H9 (cell line): ENCODE measurements at regions not wholly inside any gene's neighbourhood (a gene's known extent, or its start where the extent isn't known, plus 50 kb on each side); places are given as distances from the start of the nearest gene placed in this dataset.

Source experiments
- DNase-seq: peaks from one replicate; pipeline ENCODE4 v3.0.0-alpha.2; 2017
- H2AFZ ChIP-seq: one replicate; pipeline ENCODE4 v1.6.1; 2013; ENCODE audit warnings: mild to moderate bottlenecking, low read length, control low read depth, moderate library complexity
- H2AK5ac ChIP-seq: 2 replicates; pipeline ENCODE4 v1.6.1; 2013; ENCODE audit warnings: low read length, control low read depth, mixed read lengths; ENCODE audit not compliant: insufficient read length
- H2BK120ac ChIP-seq: one replicate; pipeline ENCODE4 v1.6.1; 2013; ENCODE audit warnings: low read depth, mild to moderate bottlenecking, low read length, control low read depth, inconsistent platforms; ENCODE audit not compliant: poor library complexity, severe bottlenecking
- H2BK12ac ChIP-seq: 2 replicates; pipeline ENCODE4 v1.6.1; 2013; ENCODE audit warnings: low read length, control low read depth, mixed read lengths, low read depth; ENCODE audit not compliant: insufficient read length
- H2BK15ac ChIP-seq: 2 replicates; pipeline ENCODE4 v1.6.1; 2013; ENCODE audit warnings: low read depth, low read length, control low read depth
- H2BK20ac ChIP-seq: one replicate; pipeline ENCODE4 v1.6.1; 2013; ENCODE audit warnings: low read depth, mild to moderate bottlenecking, low read length, control low read depth, inconsistent platforms; ENCODE audit not compliant: poor library complexity, severe bottlenecking
- H2BK5ac ChIP-seq: 2 replicates; pipeline ENCODE4 v1.6.1; 2013; ENCODE audit warnings: low read length, control low read depth, mixed read lengths; ENCODE audit not compliant: insufficient read length
- H3K14ac ChIP-seq: 2 replicates; pipeline ENCODE4 v1.6.1; 2013; ENCODE audit warnings: low read length, control low read depth; ENCODE audit not compliant: insufficient read depth
- H3K18ac ChIP-seq: 2 replicates; pipeline ENCODE4 v1.6.1; 2013; ENCODE audit warnings: low read depth, mild to moderate bottlenecking, mixed read lengths, low read length, control low read depth; ENCODE audit not compliant: insufficient read length
- H3K23ac ChIP-seq: 2 replicates; pipeline ENCODE4 v1.6.1; 2013; ENCODE audit warnings: low read length, control low read depth, mixed read lengths, low read depth; ENCODE audit not compliant: insufficient read length
- H3K23me2 ChIP-seq: 2 replicates; pipeline ENCODE4 v1.6.1; 2013; ENCODE audit warnings: low read depth, mild to moderate bottlenecking, mixed read lengths, low read length, control low read depth; ENCODE audit not compliant: insufficient read length, poor library complexity, severe bottlenecking
- H3K27ac ChIP-seq: 2 replicates; pipeline ENCODE4 v1.5.1; 2013; ENCODE audit warnings: low read length, control low read depth, mixed read lengths, low read depth; ENCODE audit not compliant: insufficient read length
- H3K27me3 ChIP-seq: 2 replicates; pipeline ENCODE4 v1.6.1; 2013; ENCODE audit warnings: low read length, control low read depth, inconsistent platforms; ENCODE audit not compliant: insufficient read depth
- H3K4ac ChIP-seq: 2 replicates; pipeline ENCODE4 v1.6.1; 2013; ENCODE audit warnings: low read depth, mild to moderate bottlenecking, control low read depth, inconsistent platforms, low read length, moderate library complexity
- H3K4me1 ChIP-seq: 2 replicates; pipeline ENCODE4 v1.6.1; 2013; ENCODE audit warnings: low read length, control low read depth, inconsistent platforms; ENCODE audit not compliant: insufficient read depth
- H3K4me2 ChIP-seq: 2 replicates; pipeline ENCODE4 v1.6.1; 2013; ENCODE audit warnings: low read length, control low read depth, mixed read lengths; ENCODE audit not compliant: insufficient read length, insufficient read depth
- H3K56ac ChIP-seq: 2 replicates; pipeline ENCODE4 v1.6.1; 2013; ENCODE audit warnings: low read depth, mild to moderate bottlenecking, mixed read lengths, low read length, control low read depth; ENCODE audit not compliant: insufficient read length
- H3K79me1 ChIP-seq: 2 replicates; pipeline ENCODE4 v1.6.1; 2013; ENCODE audit warnings: low read depth, mild to moderate bottlenecking, moderate library complexity, low read length, control low read depth, inconsistent platforms; ENCODE audit not compliant: insufficient read depth, poor library complexity, severe bottlenecking
- H3K79me2 ChIP-seq: 2 replicates; pipeline ENCODE4 v1.6.1; 2013; ENCODE audit warnings: low read length, control low read depth, inconsistent platforms; ENCODE audit not compliant: insufficient read depth
- H3K9ac ChIP-seq: 2 replicates; pipeline ENCODE4 v1.6.1; 2013; ENCODE audit warnings: low read length, control low read depth, mixed read lengths; ENCODE audit not compliant: insufficient read length; ENCODE audit errors: extremely low read depth
- H3K9me3 ChIP-seq: one replicate; pipeline ENCODE4 v1.6.1; 2013; ENCODE audit warnings: low read depth, low read length, inconsistent platforms; ENCODE audit not compliant: control insufficient read depth
- H3T11ph ChIP-seq: one replicate; pipeline ENCODE4 v1.6.1; 2013; ENCODE audit warnings: mild to moderate bottlenecking, low read length, control low read depth, inconsistent platforms
- H4K20me1 ChIP-seq: one replicate; pipeline ENCODE4 v1.6.1; 2013; ENCODE audit not compliant: control insufficient read depth, insufficient read length, insufficient read depth
- H4K5ac ChIP-seq: 2 replicates; pipeline ENCODE4 v1.6.1; 2013; ENCODE audit warnings: low read depth, mild to moderate bottlenecking, mixed read lengths, low read length, control low read depth; ENCODE audit not compliant: insufficient read length
- H4K8ac ChIP-seq: replicated peaks from 2 replicates; pipeline ENCODE4 v1.6.1; 2013; ENCODE audit warnings: low read length, control low read depth, mixed read lengths, low read depth; ENCODE audit not compliant: insufficient read length
- H4K91ac ChIP-seq: 2 replicates; pipeline ENCODE4 v1.6.1; 2013; ENCODE audit warnings: low read depth, mild to moderate bottlenecking, moderate library complexity, mixed read lengths, low read length, control low read depth; ENCODE audit not compliant: insufficient read length
- H3K27ac Mint-ChIP-seq, 3 experiments: 2 replicates in 2 of 3; 3 replicates in 1 of 3; pipeline ENCODE4 v1.8.0; 2020 to 2021; ENCODE audit warnings: mixed read lengths in 3 of 3, mild to moderate bottlenecking in 1 of 3, moderate library complexity in 1 of 3
- H3K27me3 Mint-ChIP-seq: 2 replicates; pipeline ENCODE4 v1.8.0; 2021; ENCODE audit warnings: low read depth, mild to moderate bottlenecking, moderate library complexity, mixed read lengths
- H3K36me3 Mint-ChIP-seq, 3 experiments: 2 replicates in 2 of 3; 3 replicates in 1 of 3; pipeline ENCODE4 v1.8.0; 2020 to 2021; ENCODE audit warnings: low read depth in 3 of 3, mixed read lengths in 3 of 3; ENCODE audit not compliant: insufficient read depth in 1 of 3
- H3K4me1 Mint-ChIP-seq, 2 experiments: 2 replicates each; pipeline ENCODE4 v1.8.0; 2020; ENCODE audit warnings: mixed read lengths in 2 of 2
- H3K4me3 Mint-ChIP-seq, 2 experiments: 2 replicates in 1 of 2; 3 replicates in 1 of 2; pipeline ENCODE4 v1.8.0; 2020 to 2021; ENCODE audit warnings: mild to moderate bottlenecking in 2 of 2, mixed read lengths in 2 of 2, moderate library complexity in 1 of 2
- H3K9me3 Mint-ChIP-seq, 2 experiments: 2 replicates in 1 of 2; 3 replicates in 1 of 2; pipeline ENCODE4 v1.8.0; 2020; ENCODE audit warnings: mild to moderate bottlenecking in 2 of 2, mixed read lengths in 2 of 2, moderate library complexity in 1 of 2
- WGBS: extraction: QIAGEN DNeasy Blood & Tissue Kit; methylation state at CpG from one replicate; pipeline ENCODE4 v1.1.7; 2013; ENCODE audit warnings: missing lambda C conversion rate, low lambda C conversion rate, mixed read lengths; ENCODE audit not compliant: insufficient read length; ENCODE audit errors: extremely low coverage; 5-methylcytosine and 5-hydroxymethylcytosine counted together
- TF ChIP-seq, protein P1 (sequence below): fragments of 200-600 bp; sonication (generic); conservative IDR thresholded peaks from 3 replicates; pipeline ENCODE4 v1.8.0; 2021; ENCODE audit warnings: antibody characterized with exemption, mild to moderate bottlenecking

- Mint-ChIP-seq H3K36me3 (peaks cover 0 to 8% (median 0%) of the 10 kb centered on the region in 3 experiments; a peak in 3 of 7 replicates), H3K27ac (no peak overlapping the region), H3K4me1 (no peaks in the 10 kb centered on the region), H3K27me3 (no peaks in the 10 kb centered on the region; the same call in 1 of the 2 replicates), H3K9me3 (peaks cover 3 to 19% of the 10 kb centered on the region in 2 experiments; a peak in 4 of 5 replicates), H3K4me3 (no peak overlapping the region)
- no peak overlapping the region for H2AK5ac ChIP-seq
- no CpG with 5 or more reads among the region's 1 CpG for WGBS
- no peak overlapping the region for H2BK12ac ChIP-seq
- no peak overlapping the region for H3K9ac ChIP-seq
- no peak overlapping the region for H3T11ph ChIP-seq
- H4K8ac ChIP-seq, result no peak overlapping the region
- no peak for DNase-seq
- no peak overlapping the region for H2AFZ ChIP-seq
- no peaks in the 10 kb centered on the region for H3K4me1 ChIP-seq
- no peak overlapping the region for H3K18ac ChIP-seq
- H3K14ac ChIP-seq, result no peak overlapping the region
- no peak overlapping the region for H3K56ac ChIP-seq
- no peak overlapping the region for H2BK120ac ChIP-seq
- no peak overlapping the region for H2BK5ac ChIP-seq
- H3K4me2 ChIP-seq, result no peak overlapping the region
- H3K27ac ChIP-seq, result no peak overlapping the region
- no peak overlapping the region for H3K4ac ChIP-seq
- H3K27me3 ChIP-seq, result no peaks in the 10 kb centered on the region
- TF ChIP-seq, protein P1, sequence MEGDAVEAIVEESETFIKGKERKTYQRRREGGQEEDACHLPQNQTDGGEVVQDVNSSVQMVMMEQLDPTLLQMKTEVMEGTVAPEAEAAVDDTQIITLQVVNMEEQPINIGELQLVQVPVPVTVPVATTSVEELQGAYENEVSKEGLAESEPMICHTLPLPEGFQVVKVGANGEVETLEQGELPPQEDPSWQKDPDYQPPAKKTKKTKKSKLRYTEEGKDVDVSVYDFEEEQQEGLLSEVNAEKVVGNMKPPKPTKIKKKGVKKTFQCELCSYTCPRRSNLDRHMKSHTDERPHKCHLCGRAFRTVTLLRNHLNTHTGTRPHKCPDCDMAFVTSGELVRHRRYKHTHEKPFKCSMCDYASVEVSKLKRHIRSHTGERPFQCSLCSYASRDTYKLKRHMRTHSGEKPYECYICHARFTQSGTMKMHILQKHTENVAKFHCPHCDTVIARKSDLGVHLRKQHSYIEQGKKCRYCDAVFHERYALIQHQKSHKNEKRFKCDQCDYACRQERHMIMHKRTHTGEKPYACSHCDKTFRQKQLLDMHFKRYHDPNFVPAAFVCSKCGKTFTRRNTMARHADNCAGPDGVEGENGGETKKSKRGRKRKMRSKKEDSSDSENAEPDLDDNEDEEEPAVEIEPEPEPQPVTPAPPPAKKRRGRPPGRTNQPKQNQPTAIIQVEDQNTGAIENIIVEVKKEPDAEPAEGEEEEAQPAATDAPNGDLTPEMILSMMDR, result no peak
- H3K23ac ChIP-seq, result no peak overlapping the region
- H4K91ac ChIP-seq, result no peak overlapping the region
- no peak overlapping the region for H2BK20ac ChIP-seq
- no peaks in the 10 kb centered on the region for H4K20me1 ChIP-seq
- no peaks in the 10 kb centered on the region for H3K79me1 ChIP-seq
- no peaks in the 10 kb centered on the region for H3K9me3 ChIP-seq
- no peak overlapping the region for H4K5ac ChIP-seq
- H3K23me2 ChIP-seq, result no peaks in the 10 kb centered on the region
- no peak overlapping the region for H2BK15ac ChIP-seq
- H3K79me2 ChIP-seq, result no peaks in the 10 kb centered on the region
These were observed 112.5 kb downstream of the SLC25A46 start for GRCh38 chr5:110851357-110851756.
